ENCODE measurements at regions not wholly inside any gene's neighbourhood (a gene's known extent, or its start where the extent isn't known, plus 50 kb on each side); places are given as distances from the start of the nearest gene placed in this dataset.

DNA sequence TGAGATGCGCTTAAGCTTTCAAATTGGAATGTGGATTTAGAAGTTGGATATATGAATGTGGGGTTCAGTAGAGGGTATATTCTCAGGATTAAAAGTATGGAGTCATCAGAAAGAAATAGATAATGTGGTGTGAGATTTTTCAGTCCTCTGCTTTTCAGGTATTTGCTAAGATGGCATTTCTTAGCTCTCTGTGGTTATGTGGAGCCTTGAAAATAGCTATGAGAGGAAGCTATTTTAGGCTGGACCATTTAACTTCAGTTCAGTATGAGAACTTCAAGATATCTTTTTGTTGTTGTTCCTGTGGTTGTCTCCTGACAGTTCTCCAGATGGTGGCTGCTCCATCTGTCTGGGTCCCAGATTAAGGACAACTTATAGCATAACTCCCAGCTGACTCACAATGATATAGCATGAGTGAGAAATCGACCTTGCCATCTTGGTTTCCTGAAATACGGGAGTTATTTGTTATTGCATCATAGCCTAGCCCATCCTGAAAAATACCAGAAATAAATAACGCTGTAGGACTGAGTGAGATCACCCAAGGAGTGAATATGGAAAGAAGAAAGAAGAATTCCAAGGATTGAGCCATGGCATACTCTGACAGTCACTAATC, 461.5 kb downstream of the ANXA1 start:
- no peak overlapping the region for H3K4me3 Mint-ChIP-seq
- H3K9me3 Mint-ChIP-seq = no peaks in the 10 kb centered on the region
- H3K27me3 Mint-ChIP-seq (ENCODE audit: low read depth) = no peaks in the 10 kb centered on the region
- DNase-seq (ENCODE audit: low spot score in 2 of 2, unreplicated experiment in 2 of 2) = no peak
- TF ChIP-seq, protein P1, sequence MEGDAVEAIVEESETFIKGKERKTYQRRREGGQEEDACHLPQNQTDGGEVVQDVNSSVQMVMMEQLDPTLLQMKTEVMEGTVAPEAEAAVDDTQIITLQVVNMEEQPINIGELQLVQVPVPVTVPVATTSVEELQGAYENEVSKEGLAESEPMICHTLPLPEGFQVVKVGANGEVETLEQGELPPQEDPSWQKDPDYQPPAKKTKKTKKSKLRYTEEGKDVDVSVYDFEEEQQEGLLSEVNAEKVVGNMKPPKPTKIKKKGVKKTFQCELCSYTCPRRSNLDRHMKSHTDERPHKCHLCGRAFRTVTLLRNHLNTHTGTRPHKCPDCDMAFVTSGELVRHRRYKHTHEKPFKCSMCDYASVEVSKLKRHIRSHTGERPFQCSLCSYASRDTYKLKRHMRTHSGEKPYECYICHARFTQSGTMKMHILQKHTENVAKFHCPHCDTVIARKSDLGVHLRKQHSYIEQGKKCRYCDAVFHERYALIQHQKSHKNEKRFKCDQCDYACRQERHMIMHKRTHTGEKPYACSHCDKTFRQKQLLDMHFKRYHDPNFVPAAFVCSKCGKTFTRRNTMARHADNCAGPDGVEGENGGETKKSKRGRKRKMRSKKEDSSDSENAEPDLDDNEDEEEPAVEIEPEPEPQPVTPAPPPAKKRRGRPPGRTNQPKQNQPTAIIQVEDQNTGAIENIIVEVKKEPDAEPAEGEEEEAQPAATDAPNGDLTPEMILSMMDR (IDR thresholded peaks at IDR 0.05; ENCODE audit: unreplicated experiment) = no peak
- peaks cover 2% of the 10 kb centered on the region for H3K4me1 Mint-ChIP-seq
- no peaks in the 10 kb centered on the region for H3K36me3 Mint-ChIP-seq
- H3K27ac Mint-ChIP-seq = no peak overlapping the region

DNA sequence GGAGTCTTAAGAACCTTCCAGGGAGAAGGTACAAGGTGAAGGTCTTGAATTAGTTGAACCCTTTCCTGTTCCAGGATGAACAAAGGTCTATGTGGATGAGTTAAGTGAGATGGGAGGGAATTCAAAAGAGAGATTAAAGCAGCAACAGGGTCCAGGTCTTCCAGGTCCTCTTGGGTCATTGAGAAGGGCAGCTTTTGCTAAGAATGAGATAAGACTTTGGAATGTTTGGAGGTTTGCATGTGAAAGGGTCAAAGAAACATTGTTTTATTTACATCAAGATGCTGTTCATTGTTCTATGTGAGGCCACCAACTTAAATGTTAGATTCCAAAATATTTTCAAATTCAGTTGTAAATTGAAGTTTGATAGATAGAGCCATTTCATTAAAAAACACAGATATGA, 463.9 kb downstream of the ANXA1 start:
- H3K9me3 Mint-ChIP-seq = peaks cover 6% of the 10 kb centered on the region
- no peaks in the 10 kb centered on the region for H3K27me3 Mint-ChIP-seq (ENCODE audit: low read depth)
- H3K4me1 Mint-ChIP-seq = peaks cover 2% of the 10 kb centered on the region
- no peak overlapping the region for H3K4me3 Mint-ChIP-seq
- H3K27ac Mint-ChIP-seq = no peak overlapping the region
- no peaks in the 10 kb centered on the region for H3K36me3 Mint-ChIP-seq
- DNase-seq (ENCODE audit: low spot score in 2 of 2, unreplicated experiment in 2 of 2) = no peak
- TF ChIP-seq, protein P1 (IDR thresholded peaks at IDR 0.05; ENCODE audit: unreplicated experiment) = no peak

DNA sequence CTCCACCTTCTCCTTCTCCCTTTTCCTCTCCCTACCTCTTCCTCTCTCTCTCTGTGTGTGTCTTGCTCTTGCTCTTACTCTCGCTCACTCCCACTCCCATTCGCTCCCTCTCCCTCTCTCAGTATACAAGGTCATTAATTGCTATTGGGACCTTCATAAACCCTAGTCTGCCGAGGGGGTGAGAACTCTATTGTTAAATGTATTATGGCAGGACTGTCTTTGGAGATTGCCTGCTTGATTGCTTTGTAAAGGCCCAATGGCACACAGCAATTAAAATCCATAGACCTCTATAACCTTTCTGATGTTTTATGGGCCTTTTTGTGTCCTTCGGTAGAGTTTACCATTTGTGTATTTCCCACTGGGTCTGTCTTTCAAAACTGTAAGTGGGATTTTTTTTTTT, 465.9 kb downstream of the ANXA1 start:
- TF ChIP-seq, protein P1 (IDR thresholded peaks at IDR 0.05; ENCODE audit: unreplicated experiment) = no peak
- Mint-ChIP-seq H3K27ac (no peak overlapping the region), H3K36me3 (no peaks in the 10 kb centered on the region)

DNA sequence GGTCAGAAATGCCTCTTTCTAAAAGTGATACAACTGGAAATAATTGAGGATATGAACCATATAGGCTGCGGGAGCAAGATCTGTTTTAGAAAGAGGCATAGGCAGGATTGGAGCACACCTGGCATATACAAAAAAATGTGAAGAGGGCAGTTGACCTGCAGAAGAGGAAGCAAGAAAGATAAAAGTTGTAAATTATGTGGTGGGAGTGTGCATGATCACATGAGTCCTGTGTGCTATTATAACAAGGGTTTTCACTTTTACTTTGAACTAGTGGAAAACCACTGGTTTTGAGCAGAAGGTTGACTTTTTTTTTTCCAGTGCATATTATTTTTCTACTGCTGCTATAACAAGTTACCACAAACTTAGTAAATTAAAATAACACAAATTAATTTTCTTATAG, 489.3 kb downstream of the ANXA1 start:
- H3K27ac Mint-ChIP-seq = no peak overlapping the region
- H3K4me1 Mint-ChIP-seq = no peaks in the 10 kb centered on the region
- peaks cover 11% of the 10 kb centered on the region for H3K9me3 Mint-ChIP-seq
- DNase-seq (ENCODE audit: low spot score in 2 of 2, unreplicated experiment in 2 of 2) = no peak
- no peak overlapping the region for H3K4me3 Mint-ChIP-seq
- no peaks in the 10 kb centered on the region for H3K36me3 Mint-ChIP-seq
- TF ChIP-seq, protein P1 (IDR thresholded peaks at IDR 0.05; ENCODE audit: unreplicated experiment) = no peak
- no peaks in the 10 kb centered on the region for H3K27me3 Mint-ChIP-seq (ENCODE audit: low read depth)

More for the DNA sequence above, 465.9 kb downstream of the ANXA1 start:
- Mint-ChIP-seq H3K9me3 (peaks cover 10% of the 10 kb centered on the region), H3K4me3 (no peak overlapping the region), H3K27me3 (ENCODE audit: low read depth) (no peaks in the 10 kb centered on the region), H3K4me1 (peaks cover 2% of the 10 kb centered on the region)
- no peak for DNase-seq (ENCODE audit: low spot score in 2 of 2, unreplicated experiment in 2 of 2)

DNA sequence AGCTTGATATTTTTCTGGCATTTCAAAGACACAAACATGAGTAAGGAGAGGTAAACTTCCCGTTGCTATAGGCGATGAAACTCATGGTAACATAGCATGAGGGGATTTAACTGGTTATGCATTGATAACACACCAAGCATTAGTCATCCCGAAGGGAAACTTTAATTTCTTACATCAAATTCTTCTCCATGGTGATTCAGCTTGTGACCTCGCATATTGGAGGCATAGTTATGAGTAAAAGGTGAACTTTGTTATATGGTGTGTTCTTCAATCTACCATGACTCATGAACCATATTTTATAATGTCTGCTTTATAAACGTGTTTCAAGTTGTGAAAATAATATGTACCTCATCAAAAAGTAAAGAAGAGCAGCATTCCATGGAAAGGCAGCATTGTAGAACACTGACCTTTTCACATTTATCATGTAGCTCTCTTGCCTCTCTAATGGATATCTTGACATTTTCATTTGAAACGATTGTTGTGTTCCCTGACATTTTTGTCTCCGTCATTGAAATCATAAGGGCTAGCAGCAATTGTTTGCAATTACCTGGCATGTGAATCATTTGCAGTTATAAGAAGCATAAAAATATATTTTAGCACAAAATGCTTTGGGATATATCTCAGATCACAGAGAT, 491.8 kb downstream of the ANXA1 start:
- DNase-seq (ENCODE audit: low spot score in 2 of 2, unreplicated experiment in 2 of 2) = no peak

More for the DNA sequence above, 491.8 kb downstream of the ANXA1 start:
- Mint-ChIP-seq H3K27me3 (ENCODE audit: low read depth) (no peaks in the 10 kb centered on the region), H3K9me3 (peaks cover 5% of the 10 kb centered on the region), H3K4me3 (no peak overlapping the region), H3K4me1 (no peaks in the 10 kb centered on the region), H3K36me3 (no peaks in the 10 kb centered on the region), H3K27ac (no peak overlapping the region)
- TF ChIP-seq, protein P1 (IDR thresholded peaks at IDR 0.05; ENCODE audit: unreplicated experiment) = no peak
